ENCODE measurements at regions not wholly inside any gene's neighbourhood (a gene's known extent, or its start where the extent isn't known, plus 50 kb on each side); places are given as distances from the start of the nearest gene placed in this dataset.
"Not testable (repeated sequence)": the region's sequence is repeated elsewhere in the genome, so short reads cannot be mapped to it uniquely, and the experiment has no call there.

DNA sequence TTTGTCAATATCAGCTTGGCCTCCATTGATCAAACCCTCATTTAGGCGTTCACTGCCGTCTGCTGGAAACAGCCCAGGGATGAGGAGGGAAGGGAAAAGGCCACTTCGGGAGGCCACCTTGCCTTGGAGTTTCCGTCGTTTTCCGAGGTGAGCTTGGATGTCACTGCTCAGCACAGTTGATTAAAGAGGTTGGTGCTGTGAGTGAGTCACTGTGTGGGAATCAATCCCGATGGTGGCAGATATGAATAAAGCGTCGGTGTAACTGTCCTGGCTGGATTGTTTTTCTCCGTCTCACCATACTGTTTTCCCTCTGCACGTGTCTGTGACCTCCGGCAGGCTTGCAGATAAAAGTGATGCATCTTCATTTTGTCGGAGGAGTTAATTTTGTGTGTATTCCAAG, 148.1 kb downstream of the NPIPA7 start:
- TF ChIP-seq, protein P1, sequence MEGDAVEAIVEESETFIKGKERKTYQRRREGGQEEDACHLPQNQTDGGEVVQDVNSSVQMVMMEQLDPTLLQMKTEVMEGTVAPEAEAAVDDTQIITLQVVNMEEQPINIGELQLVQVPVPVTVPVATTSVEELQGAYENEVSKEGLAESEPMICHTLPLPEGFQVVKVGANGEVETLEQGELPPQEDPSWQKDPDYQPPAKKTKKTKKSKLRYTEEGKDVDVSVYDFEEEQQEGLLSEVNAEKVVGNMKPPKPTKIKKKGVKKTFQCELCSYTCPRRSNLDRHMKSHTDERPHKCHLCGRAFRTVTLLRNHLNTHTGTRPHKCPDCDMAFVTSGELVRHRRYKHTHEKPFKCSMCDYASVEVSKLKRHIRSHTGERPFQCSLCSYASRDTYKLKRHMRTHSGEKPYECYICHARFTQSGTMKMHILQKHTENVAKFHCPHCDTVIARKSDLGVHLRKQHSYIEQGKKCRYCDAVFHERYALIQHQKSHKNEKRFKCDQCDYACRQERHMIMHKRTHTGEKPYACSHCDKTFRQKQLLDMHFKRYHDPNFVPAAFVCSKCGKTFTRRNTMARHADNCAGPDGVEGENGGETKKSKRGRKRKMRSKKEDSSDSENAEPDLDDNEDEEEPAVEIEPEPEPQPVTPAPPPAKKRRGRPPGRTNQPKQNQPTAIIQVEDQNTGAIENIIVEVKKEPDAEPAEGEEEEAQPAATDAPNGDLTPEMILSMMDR (conservative IDR thresholded peaks at IDR 0.05) = not testable (repeated sequence)
- not testable (repeated sequence) for TF ChIP-seq ZFX (IDR thresholded peaks at IDR 0.05)

All from C4-2B (cell line).